Right lobe of liver (tissue), 4 donors: ENCODE measurements at regions not wholly inside any gene's neighbourhood (a gene's known extent, or its start where the extent isn't known, plus 50 kb on each side); places are given as distances from the start of the nearest gene placed in this dataset.

Experiments used
- POLR2A ChIP-seq: fragments of 450-650 bp; IDR thresholded peaks from one replicate; pipeline ENCODE4 v1.6.1; 2017; ENCODE audit warnings: antibody characterized with exemption, mild to moderate bottlenecking
- TF ChIP-seq, protein P1 (sequence below), 4 donors: fragments of 200-600 bp in 3 of 4; fragments of 450-650 bp in 1 of 4; IDR thresholded peaks; one replicate each; pipeline versions ENCODE4 v1.5.1 to v1.8.0; 2016 to 2022; ENCODE audit warnings: antibody characterized with exemption in 4 of 4, mild to moderate bottlenecking in 2 of 4
- donor health status: DM: no; HTN: no; CAD: no.
- donor health status: DM: no; HTN: no; CAD: no.
- donor health status: DM: no; HTN: yes; CAD: no.

DNA sequence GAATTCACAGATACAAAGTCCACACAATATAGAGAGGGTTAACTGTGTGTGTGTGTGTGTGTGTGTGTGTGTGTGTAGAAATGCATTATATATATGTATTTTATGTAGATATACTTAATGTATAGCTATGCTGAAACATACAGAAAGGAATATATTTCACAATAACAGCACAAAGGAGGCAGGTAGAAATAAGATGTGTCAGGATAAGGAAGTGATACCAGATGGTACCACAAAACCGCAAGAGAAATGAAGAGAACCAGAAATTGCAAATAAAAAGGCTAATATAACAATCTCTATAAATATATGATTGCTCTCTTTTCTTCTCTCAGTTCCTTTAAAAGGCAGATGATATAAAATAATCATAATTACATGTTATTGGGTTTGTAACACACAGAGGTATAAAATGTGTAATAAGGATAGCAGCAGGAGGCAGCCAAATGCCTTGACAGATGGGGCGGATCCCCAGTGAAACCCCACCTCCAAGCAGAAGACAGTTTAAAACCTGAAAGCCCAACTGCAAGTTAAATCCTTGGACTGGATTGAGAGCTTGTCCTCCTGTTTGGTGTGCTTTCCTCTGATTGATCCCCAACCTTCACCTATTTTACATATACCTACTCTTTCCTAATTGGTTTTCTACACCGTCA lies 365.4 kb upstream of the C16orf82 start:
- TF ChIP-seq, protein P1, sequence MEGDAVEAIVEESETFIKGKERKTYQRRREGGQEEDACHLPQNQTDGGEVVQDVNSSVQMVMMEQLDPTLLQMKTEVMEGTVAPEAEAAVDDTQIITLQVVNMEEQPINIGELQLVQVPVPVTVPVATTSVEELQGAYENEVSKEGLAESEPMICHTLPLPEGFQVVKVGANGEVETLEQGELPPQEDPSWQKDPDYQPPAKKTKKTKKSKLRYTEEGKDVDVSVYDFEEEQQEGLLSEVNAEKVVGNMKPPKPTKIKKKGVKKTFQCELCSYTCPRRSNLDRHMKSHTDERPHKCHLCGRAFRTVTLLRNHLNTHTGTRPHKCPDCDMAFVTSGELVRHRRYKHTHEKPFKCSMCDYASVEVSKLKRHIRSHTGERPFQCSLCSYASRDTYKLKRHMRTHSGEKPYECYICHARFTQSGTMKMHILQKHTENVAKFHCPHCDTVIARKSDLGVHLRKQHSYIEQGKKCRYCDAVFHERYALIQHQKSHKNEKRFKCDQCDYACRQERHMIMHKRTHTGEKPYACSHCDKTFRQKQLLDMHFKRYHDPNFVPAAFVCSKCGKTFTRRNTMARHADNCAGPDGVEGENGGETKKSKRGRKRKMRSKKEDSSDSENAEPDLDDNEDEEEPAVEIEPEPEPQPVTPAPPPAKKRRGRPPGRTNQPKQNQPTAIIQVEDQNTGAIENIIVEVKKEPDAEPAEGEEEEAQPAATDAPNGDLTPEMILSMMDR (IDR thresholded peaks at IDR 0.05) = no peak
- TF ChIP-seq POLR2A = no peak
